ENCODE measurements at regions not wholly inside any gene's neighbourhood (a gene's known extent, or its start where the extent isn't known, plus 50 kb on each side); places are given as distances from the start of the nearest gene placed in this dataset.
A peak's percentile ranks its signal among the peaks of the same experiment; 100 is the strongest.

DNA sequence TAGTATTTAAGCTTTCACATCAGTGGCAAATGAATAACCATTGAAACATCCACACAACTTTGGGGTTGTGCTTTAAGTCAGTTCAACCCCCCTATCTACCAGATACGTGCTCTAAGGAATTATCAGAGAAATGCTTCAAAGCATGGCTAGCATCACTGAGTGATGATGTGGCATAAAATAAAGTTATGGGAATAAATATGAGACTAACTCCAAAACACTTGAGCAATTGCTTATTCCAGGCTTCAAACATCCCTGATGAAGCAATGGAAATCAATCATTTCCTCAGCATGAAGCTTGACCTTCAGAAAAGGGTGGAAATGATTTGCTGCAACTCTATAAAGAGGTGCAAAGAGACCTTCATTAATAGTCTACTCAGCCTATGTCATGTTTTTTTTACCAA lies 292.0 kb upstream of the SMC2 start:
- DNase-seq: no peak

DNA sequence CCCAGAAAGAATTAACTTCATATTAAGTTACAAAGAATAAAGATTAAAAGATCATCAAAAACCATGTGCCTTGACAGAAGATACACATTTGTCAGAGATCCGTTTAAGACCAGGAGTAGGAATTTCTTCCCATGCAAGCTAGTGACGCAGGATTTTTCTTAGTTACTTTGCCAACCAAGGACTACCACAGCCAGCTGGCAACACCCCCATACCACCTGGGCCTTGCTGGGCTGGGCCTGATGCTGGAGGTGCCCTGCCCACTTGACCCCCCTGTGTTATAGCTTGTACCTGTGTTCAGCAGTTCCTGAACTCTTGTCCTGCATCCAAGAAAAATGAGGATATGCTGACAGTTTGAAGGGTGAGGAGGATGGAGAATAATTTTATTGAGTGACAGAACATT lies 290.9 kb upstream of the SMC2 start:
- no peak for DNase-seq

DNA sequence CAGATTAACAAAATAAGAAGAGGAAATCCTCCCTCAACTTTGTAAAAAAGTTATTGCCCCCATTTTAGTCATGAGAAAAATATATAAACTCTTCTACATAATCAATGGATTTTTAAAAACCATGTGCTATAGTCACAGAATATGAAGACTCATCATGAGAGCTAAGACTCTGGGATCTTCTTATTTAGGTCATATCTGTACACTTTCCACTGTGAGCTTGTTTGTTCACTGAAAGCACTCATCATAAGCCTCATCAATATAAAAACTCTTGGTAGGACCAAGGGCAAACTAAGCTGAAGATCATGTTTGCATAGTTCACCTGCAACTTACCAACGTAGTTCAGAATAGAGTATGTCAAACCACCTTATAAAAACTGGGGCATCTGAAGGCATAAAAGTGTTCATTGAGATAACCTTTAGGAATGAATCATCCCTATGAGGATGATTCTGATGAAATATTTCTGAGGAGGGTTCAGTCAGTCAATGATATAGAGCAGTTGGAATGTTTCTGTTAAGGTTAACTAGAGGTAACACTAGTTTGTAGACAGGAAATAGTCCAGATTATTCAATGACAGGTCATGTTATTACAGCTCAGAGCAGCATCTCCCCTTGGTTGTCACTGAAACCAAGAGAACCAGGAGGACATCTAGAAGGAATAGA lies 289.9 kb upstream of the SMC2 start:
- no peak for DNase-seq

DNA sequence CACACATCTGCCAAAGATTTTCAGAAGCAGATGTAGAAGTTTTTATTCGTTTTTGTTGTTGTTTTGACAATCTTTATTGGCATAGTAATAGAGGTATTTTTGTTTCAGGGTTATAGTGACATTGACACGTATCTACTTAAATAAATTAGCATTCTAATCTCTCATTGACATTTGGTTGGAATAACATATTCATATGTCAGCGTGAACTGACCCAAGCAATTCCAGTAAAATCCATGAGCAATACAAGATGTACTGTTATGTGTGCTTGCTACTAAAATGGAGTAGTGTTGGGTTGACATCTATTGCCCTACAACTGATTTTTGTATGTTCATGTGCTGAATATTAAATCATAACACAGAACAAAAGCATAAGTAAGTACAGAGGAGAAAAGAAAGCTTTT lies 284.4 kb upstream of the SMC2 start:
- DNase-seq: no peak

DNA sequence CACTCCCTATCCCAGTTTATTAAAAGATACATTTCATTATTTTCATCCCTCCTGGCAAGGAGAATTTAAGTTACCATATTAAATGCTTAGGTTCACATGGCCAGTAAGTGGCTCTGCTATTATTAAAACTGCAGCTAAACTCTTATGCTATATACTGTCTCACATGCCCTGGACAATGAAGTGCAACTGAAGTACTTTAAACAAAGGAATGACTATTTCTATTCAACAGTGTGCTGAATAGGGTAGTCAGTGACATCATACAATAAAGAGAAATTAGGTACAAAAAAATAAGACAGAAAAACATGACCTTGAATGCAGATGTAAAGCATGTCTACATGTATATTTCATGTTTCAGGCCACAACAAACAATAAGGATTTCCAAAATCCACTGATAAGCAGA lies 282.6 kb upstream of the SMC2 start:
- DNase-seq: no peak

DNA sequence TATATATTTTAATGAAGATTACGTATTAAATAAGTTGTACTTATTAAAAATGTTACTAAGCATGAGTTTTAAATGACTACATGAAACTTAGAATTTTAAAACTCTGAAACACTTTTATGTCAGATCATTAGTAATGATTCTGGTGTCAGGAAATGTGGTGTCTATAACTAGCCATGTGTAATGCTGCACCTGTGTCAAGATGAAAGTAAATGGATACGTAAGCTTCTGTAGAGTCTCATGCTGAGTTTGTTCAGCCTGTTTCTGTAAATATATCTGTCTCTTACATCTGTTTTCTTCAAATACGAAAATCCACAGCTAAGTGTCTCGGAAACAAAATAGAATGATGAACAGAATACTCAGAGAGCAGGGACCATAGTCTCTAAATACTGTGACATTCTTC lies 278.0 kb upstream of the SMC2 start:
- DNase-seq: no peak

DNA sequence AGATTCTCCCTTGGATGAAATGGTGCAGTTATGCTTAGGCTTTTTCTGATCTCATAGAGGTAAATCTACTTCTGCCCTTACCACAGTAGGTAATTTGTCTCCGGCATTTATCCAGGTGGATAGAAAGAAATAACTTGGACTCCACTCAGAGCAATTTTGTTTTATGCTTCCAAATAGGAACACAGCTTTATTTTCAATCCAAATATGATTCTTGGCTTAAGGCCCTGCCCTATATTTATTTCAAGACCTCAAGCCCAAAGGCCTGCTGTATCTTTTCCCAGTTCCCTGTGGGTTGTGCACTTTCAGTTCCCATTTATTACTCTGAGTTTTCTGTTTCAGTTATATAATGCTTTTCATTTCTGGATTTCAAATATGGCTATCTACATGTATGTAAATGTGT lies 274.2 kb upstream of the SMC2 start:
- DNase-seq: no peak

DNA sequence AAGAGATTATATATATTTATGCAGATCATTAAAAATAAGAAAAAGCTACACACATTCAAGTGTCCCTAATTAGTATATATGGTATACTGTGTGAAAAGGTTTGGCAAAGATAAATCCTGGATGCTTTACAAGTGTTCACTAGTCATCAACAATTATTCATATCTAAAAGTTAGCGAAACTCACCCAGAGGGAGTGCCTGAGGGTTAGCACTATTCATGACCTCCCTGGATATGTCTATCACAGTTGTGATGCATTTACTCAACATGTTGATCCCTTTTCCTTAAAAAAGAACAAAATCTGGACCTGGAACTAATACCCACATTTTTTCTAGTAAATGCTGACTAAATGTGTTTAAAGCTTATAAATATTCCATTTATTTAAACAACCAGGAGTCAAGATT lies 273.0 kb upstream of the SMC2 start:
- DNase-seq: no peak

DNA sequence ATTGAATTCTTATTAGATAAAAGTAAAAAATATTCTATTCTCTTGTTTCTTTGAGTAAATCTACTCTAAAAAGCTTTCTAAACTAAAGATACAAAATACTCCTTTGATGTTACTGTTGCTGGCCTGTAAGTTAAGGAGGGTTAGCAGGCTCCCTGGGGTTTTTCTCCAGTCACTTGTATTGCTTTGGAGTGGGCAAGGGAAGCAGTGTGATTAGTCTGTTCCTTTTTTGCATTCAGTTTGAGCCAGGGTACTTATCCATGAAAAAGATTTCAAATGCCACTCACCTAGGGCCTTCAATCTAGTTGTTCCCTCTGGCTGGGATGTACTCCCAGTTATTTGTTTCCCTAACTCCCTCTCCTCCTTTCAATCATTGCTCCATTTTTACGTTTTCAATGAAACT lies 256.2 kb upstream of the SMC2 start:
- DNase-seq: no peak

DNA sequence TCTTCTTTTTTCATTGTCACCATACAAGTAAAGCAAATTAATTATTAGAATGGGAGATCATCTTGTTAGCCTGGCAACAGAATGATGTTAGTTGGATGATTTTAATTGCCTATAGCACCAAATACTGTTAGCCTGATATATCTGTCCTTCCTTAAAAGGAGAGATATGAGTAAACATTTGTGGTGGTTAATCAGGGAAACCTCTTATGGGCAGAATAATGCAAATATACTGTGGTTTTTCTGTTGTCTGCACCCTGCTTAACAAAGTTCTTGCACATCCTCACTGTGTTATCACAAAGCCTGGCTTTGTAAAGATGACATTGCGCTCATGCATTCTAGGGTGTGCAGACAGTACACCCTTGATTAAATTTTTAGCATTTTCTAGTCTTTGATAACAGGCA lies 254.9 kb upstream of the SMC2 start:
- no peak for DNase-seq

DNA sequence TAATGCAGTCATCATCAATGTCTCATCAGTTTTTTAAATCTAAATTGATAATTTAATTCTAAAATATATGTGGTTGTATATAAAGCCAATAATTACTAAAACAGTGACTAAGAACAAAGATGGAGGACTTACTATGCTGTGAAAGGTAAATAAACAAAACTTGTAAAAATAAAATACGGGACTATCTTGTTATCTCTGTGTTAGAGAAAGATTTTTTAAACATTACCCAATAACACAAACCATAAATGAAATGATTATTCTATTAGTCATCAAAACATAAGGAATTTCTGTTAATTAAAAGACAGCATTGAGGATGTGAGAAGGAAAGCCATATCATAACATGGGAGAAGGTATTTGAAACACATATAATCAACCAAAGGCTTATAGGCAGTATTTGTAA lies 226.2 kb upstream of the SMC2 start:
- no peak for DNase-seq

DNA sequence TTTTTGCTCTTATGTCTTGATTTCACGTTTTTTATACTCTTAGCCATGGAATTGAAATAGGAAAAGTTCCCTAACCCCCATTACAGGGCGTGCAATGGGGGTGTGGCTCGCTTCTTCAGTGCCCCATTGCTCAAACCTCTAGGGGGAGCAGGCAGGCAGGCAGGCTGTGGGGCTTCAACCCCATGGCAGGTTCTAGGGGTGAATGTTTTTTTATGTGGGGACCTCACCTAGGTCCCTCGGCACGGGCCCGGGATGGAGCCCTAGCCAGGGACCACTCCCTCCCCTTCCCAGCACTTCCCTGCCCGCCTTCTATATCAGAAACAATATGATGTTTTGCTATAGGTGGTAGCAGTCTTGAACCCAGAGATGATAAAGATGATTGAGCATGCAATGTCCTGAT lies 221.3 kb upstream of the SMC2 start:
- DNase-seq: no peak

DNA sequence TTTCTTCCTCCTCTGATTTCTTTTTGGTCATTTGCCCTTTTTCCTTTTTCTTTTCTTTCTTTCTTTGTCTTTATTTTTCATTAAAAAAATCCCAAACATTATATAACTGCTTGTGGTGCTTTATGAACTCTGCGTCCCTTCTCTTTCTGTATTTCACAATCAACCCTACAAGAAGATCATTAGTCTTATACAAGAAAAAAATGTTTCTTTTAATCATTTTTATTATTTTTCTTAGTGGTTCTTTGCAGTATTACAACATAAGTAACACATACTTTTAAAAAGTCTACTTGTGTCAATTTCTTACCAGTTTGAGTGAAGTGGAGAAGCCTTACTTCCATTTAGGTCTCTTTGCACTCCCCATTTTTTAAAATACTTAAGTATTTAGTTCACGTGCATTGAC lies 212.7 kb upstream of the SMC2 start:
- no peak for DNase-seq

DNA sequence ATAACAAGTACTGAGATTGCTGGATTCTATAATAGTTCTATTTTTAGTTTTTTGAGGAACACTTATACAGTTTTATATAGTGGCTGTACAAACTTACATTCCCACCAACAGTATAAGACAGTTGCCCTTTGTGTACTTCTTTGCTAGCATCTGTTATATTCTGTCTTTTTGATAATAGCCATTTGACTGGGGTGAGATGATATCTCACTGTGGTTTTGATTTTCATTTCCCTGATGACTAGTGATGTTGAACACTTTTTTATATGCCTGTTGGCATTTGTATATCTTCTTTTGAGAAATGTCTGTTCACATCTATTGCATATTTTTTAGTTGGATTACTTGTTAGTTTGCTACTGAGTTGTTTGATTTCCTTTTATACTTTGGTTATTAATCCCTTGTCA lies 204.1 kb upstream of the SMC2 start:
- no peak for DNase-seq

DNA sequence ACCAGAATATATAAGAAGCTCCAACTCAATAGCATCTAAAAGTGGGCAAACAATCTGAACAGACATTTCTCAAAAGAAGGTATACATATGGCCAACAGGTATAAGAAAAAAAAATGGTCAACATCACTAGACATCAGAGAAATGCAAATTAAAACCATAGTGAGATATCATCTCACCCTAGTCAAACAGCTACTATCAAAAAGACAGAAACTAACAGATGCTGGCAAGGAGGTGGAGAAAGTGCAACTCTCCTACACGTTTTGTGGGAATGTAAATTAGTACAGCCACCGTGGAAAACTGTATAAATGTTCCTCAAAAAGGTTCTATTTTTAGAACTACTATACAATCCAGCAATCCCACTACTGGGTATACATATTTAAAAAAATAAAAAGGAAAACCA lies 199.9 kb upstream of the SMC2 start:
- DNase-seq: no peak

DNA sequence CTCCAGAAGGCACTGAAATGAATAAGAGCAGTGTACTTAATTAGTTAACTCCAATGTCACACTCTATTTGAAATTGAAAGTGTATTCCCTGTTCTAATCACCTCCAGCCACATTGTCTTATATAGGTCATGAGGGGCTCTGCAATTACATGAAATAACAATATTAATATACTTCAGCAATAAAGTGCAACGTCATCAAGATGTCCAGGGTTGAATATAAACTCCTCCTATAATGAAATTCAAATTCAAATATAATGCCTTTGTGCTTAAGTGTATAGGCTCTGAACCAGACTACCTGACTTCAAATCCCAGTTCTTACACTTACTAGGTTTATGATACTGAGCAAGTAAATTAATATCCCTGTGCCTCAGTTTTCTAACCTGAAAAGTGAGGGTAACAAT lies 195.6 kb upstream of the SMC2 start:
- no peak for DNase-seq

DNA sequence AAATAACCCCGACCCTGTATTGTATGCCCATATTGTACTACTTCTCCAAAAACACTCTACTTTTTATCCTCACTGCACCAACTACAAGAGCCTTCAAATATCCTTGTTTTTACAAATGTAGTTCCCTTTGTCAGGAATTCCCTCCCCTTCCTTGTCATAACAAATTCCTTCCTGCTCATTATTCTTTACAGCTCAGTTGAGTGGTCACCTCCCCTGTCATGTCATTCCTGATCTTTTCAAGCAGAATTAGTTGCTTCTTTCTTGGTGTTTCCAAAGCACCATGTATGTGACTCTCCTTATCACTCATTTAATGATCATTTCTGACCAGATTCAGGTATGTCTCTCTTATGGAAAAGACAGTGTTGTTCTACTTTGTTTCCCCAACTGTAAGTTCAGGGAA lies 194.2 kb upstream of the SMC2 start:
- DNase-seq: no peak

DNA sequence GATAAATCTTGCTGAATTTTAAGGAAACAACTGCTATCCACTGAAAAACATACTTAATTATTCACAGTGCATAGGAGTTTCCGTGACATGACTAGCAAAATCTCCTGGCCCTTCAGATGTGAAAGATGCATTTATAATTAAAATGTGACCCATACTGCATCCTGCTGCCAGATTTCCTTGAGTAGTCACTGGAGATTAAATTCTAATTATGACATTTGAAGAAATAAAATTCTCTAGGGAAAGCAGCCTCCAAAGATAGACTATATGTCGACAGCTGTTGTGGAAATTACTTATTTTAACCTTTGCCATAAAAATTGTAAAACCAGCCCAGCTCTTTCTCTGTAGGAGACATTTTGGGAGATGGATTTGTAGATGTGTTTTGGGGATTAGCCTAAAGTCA lies 193.6 kb upstream of the SMC2 start:
- DNase-seq: no peak

DNA sequence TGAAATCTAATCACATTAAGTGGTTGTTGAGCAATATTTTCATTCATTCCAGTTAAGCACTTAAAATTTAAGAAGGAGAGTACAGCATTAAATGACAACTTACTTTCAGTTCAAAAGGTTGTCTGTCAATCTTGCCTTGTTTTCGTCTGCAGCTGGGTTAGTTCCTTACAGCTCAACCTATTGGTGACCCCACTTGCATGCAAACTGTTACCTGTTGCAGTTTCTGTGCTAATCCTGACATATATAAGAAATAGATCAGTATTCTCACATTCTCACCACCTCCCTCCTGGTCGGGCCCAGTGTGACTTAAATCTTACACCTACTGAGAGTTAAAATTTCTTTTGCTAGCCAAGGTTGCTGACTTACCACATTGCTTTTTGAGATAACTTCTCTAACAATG lies 191.8 kb upstream of the SMC2 start:
- no peak for DNase-seq

DNA sequence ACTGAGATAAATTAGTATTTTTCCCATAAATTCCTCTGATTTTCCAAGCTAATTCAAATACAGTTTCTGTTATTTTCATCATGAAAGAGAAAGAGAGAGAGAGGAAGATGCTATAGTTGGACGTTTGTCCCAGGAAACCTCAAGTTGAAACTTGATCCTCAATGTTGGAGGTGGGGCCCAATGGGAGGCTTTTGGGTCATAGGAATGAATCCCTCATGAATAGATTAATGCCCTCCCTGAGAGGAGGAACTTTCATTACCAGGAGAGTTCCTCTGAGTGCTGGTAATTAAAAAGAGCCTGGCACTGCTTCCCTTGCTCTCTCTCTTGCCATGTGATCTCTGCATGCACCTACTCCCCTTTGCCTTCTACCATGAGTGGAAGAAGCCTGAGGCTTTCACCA lies 189.9 kb upstream of the SMC2 start:
- no peak for DNase-seq

DNA sequence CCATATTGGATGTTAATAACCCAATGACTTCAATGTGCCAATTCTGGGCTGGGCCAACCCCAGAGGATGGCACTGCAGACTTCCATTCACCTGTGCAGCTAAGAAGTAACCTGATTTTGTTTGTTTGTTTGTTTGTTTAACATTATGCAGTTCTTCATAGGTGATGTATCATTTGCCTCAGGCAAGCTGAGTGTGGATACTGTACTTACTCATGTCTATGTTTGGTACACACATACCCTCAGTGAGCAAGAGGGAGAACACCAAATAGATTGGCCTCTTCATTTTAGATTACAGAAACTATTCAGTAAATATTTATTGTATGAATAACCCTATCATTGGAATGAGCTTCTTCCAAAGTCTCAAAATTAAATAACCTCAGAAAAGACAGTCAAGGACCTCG lies 180.2 kb upstream of the SMC2 start:
- no peak for DNase-seq

DNA sequence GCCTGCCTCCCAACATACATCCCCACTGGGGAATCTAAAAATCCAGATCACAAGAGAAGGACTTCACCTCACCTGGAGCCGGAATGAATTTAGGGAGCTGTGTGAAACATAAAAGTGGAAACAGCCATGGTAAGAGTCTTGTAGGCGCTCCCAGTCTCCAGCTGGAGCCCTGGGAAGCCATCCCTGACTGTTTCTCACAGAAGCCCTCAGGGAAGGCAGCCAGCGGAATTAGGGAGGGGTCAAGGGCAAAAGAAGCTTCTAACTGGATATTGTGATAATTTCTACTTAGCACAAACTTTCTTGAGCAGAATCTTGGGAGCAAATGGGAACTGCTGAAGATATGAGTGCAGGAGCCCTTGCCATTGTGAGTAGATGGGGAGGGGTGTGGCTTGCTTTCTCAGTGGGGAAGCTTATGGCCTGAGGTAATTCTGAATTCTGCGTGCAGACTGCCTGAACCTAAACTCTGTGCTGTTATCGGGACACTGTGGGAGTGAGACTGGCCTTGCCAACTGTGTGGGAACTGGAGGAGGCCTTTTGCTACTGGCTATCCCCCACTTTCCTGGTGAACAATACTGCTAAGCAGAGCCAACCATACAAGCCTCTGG lies 174.4 kb upstream of the SMC2 start:
- no peak for DNase-seq

DNA sequence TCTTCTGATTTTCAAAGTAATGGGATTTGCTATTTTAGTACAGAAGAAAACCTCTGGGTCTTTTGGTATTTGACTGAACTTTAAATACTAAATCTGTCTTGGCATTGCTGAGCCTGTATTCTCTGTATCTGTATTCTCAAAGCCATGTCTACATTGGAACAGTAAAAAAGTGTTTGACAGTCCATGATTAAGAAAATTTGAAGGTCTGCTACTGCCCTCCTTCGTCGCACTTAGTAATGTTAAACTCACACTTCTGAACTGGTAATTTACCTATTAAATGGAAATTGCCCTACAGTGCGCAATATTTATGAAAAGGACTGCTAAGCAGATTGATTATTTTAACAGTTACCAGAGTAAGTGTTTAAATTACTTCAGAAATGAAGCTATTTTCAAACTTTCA lies 165.7 kb upstream of the SMC2 start:
- no peak for DNase-seq

DNA sequence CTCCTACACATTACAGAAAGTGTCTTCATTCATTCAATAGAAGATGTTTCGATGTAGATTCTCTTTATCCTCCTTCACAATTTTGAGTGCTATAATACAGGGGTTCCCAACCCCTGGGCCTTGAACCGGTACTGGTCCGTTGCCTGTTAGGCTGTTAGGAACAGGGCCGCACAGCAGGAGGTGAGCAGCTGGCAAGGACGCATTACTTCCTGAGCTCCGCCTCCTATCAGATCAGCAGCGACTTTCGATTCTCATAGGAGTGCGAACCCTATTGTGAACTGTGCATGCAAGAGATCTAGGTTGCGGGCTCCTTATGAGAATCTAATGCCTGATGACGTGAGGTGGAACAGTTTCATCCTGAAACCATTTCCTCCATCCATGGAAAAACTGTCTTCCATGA lies 153.0 kb upstream of the SMC2 start:
- DNase-seq: no peak

DNA sequence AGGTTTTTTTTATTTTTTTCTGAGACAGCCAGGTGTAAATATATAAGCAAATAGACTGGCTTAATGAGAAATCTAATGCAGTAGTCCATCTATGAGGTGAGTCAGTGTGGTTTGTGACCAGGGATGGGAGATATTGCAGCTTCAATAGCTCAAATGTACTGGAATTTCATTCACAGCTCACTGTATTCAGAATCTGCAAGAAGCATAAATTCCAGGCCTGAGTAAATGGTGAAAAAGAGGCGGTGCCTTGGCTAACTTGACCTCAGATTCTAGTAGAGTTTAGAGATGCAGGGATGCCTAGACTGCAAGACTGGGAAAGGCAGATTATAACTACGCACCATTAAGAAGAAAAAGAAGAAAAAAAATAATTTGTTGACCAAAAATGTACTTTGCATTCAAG lies 151.9 kb upstream of the SMC2 start:
- no peak for DNase-seq

DNA sequence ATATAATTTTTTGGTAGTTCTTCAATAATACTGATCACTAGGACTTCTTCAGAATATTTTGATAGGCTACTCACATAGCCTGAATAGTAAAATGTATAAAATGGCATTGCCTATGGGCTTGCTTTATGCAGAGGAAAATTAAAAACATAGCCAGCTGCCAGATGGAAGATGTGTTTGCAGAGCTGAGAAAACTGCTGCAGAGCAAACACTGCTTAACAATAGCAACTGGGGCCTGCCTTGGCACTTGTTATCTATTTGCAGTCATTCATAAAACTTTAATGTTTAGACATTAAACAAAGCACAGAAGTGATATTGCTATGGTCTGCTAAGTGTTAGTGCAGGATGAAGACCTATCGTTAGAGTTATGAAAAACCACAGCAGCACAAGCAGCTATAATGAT lies 151.5 kb upstream of the SMC2 start:
- peak; percentile 74 to 75 for DNase-seq
